Trophoblast cell (in vitro differentiated cells and primary cell): ENCODE measurements at regions not wholly inside any gene's neighbourhood (a gene's known extent, or its start where the extent isn't known, plus 50 kb on each side); places are given as distances from the start of the nearest gene placed in this dataset.

Source experiments
- DNase-seq, 2 donors: peaks; one replicate each; pipeline ENCODE4 v3.0.0-alpha.2; 2016
- H2AFZ ChIP-seq: 2 replicates; pipeline ENCODE4 v1.6.1; 2013; ENCODE audit warnings: low read length, moderate library complexity, mild to moderate bottlenecking; ENCODE audit not compliant: insufficient read depth, poor library complexity
- H2AK5ac ChIP-seq: 2 replicates; pipeline ENCODE4 v1.6.1; 2013; ENCODE audit warnings: mild to moderate bottlenecking, low read length
- H2BK120ac ChIP-seq: 2 replicates; pipeline ENCODE4 v1.6.1; 2013; ENCODE audit warnings: low read length, mild to moderate bottlenecking, moderate library complexity; ENCODE audit not compliant: insufficient read depth, poor library complexity
- H2BK12ac ChIP-seq: 2 replicates; pipeline ENCODE4 v1.6.1; 2013; ENCODE audit warnings: mild to moderate bottlenecking, low read length, moderate library complexity
- H2BK5ac ChIP-seq: 2 replicates; pipeline ENCODE4 v1.6.1; 2013; ENCODE audit warnings: low read length, low read depth, moderate library complexity, mild to moderate bottlenecking; ENCODE audit not compliant: poor library complexity
- H3K14ac ChIP-seq: 2 replicates; pipeline ENCODE4 v1.6.1; 2013; ENCODE audit warnings: mild to moderate bottlenecking, low read length
- H3K18ac ChIP-seq: 2 replicates; pipeline ENCODE4 v1.6.1; 2013; ENCODE audit warnings: mild to moderate bottlenecking, low read length
- H3K23ac ChIP-seq: 2 replicates; pipeline ENCODE4 v1.6.1; 2013; ENCODE audit warnings: low read length
- H3K27ac ChIP-seq: 2 replicates; pipeline ENCODE4 v1.5.1; 2013; ENCODE audit warnings: low read depth, mild to moderate bottlenecking, inconsistent platforms, low read length, moderate library complexity
- H3K27me3 ChIP-seq: 2 replicates; pipeline ENCODE4 v1.6.1; 2013; ENCODE audit warnings: inconsistent platforms, mild to moderate bottlenecking, low read length, moderate library complexity; ENCODE audit not compliant: insufficient read depth
- H3K36me3 ChIP-seq, 2 experiments: 1 replicate in 1 of 2; 2 replicates in 1 of 2; pipeline ENCODE4 v1.6.1; 2013; ENCODE audit warnings: low read length in 2 of 2, mild to moderate bottlenecking in 2 of 2, moderate library complexity in 1 of 2; ENCODE audit not compliant: insufficient read depth in 2 of 2, control insufficient read depth in 1 of 2
- H3K4ac ChIP-seq: 2 replicates; pipeline ENCODE4 v1.6.1; 2013; ENCODE audit warnings: low read depth, mild to moderate bottlenecking, low read length, moderate library complexity
- H3K4me1 ChIP-seq, 2 experiments: 1 replicate in 1 of 2; 2 replicates in 1 of 2; pipeline ENCODE4 v1.6.1; 2013; ENCODE audit warnings: low read length in 2 of 2, mild to moderate bottlenecking in 2 of 2, moderate library complexity in 1 of 2; ENCODE audit not compliant: insufficient read depth in 2 of 2, control insufficient read depth in 1 of 2
- H3K4me2 ChIP-seq: 2 replicates; pipeline ENCODE4 v1.6.1; 2013; ENCODE audit warnings: inconsistent platforms, mild to moderate bottlenecking, low read length, moderate library complexity
- H3K4me3 ChIP-seq: 2 replicates; pipeline ENCODE4 v1.5.1; 2013; ENCODE audit warnings: mild to moderate bottlenecking, low read depth, low read length, inconsistent platforms
- H3K79me1 ChIP-seq: one replicate; pipeline ENCODE4 v1.6.1; 2013; ENCODE audit warnings: low read length
- H3K79me2 ChIP-seq: 2 replicates; pipeline ENCODE4 v1.6.1; 2013; ENCODE audit warnings: low read length, mild to moderate bottlenecking; ENCODE audit not compliant: control insufficient read depth, insufficient read depth, poor library complexity
- H3K9ac ChIP-seq: 2 replicates; pipeline ENCODE4 v1.6.1; 2013; ENCODE audit warnings: mild to moderate bottlenecking, low read length
- H3K9me3 ChIP-seq: 2 replicates; pipeline ENCODE4 v1.6.1; 2013; ENCODE audit warnings: low read depth, mild to moderate bottlenecking, control low read depth, inconsistent platforms, low read length; ENCODE audit not compliant: insufficient read depth
- H4K12ac ChIP-seq: 2 replicates; pipeline ENCODE4 v1.6.1; 2013; ENCODE audit warnings: low read depth, mild to moderate bottlenecking, low read length, moderate library complexity
- H4K8ac ChIP-seq: 2 replicates; pipeline ENCODE4 v1.6.1; 2013; ENCODE audit warnings: low read depth, mild to moderate bottlenecking, low read length, moderate library complexity
- H4K91ac ChIP-seq: one replicate; pipeline ENCODE4 v1.6.1; 2013; ENCODE audit warnings: low read depth, mild to moderate bottlenecking, low read length, moderate library complexity
- WGBS: extraction: QIAGEN DNeasy Blood & Tissue Kit; methylation state at CpG from one replicate; pipeline ENCODE4 v1.1.7; 2013; ENCODE audit warnings: missing lambda C conversion rate; ENCODE audit not compliant: insufficient read length, insufficient coverage; ENCODE audit errors: extremely low coverage; 5-methylcytosine and 5-hydroxymethylcytosine counted together

GRCh38 chr11:37525336-37525735 lies 927.3 kb upstream of the RAG2 start:
- H2BK12ac ChIP-seq, result no peak overlapping the region

DNA sequence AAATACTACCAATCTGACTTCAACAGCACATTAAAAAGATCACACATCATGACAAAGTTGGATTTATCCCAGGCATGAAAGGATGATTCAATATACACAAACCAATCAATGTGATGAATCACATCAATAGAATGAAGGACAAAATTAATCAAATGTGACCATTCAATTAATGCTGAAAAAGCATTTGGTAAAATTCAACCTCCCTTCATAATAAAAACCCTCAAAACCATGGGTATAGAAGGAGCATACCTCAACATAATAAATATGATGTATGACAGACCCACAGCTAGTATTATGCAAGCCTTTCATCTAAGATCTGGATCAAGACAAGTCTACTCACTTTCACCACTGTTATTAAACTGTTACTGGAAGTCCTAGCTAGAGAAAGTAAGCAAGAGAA lies 921.7 kb upstream of the RAG2 start:
- no peaks in the 10 kb centered on the region for H3K9me3 ChIP-seq
- H2BK120ac ChIP-seq, result no peak overlapping the region
- no peak overlapping the region for H2BK5ac ChIP-seq
- H3K14ac ChIP-seq, result no peak overlapping the region
- no peak overlapping the region for H3K4me2 ChIP-seq
- H4K91ac ChIP-seq, result no peak overlapping the region
- no peak for DNase-seq
- no peak overlapping the region for H2AFZ ChIP-seq
- no peaks in the 10 kb centered on the region for H3K79me1 ChIP-seq
- H3K18ac ChIP-seq, result no peak overlapping the region
- H3K9ac ChIP-seq, result no peak overlapping the region
- H3K4me3 ChIP-seq, result no peak overlapping the region
- H3K79me2 ChIP-seq, result no peaks in the 10 kb centered on the region
- H3K27me3 ChIP-seq, result no peaks in the 10 kb centered on the region
- H3K27ac ChIP-seq, result no peak overlapping the region
- no peak overlapping the region for H3K4ac ChIP-seq
- no peak overlapping the region for H2AK5ac ChIP-seq
- no peaks in the 10 kb centered on the region for H3K36me3 ChIP-seq
- H3K4me1 ChIP-seq, result no peaks in the 10 kb centered on the region
- H4K8ac ChIP-seq, result no peak overlapping the region
- no peak overlapping the region for H3K23ac ChIP-seq
- no peak overlapping the region for H2BK12ac ChIP-seq
- H4K12ac ChIP-seq, result no peak overlapping the region

More at GRCh38 chr11:37525336-37525735, 927.3 kb upstream of the RAG2 start:
- H3K36me3 ChIP-seq, result peaks cover 0 to 6% of the 10 kb centered on the region in 2 experiments
- H3K4me2 ChIP-seq, result no peak overlapping the region
- H4K91ac ChIP-seq, result no peak overlapping the region
- no peak overlapping the region for H2BK120ac ChIP-seq
- no peak overlapping the region for H4K8ac ChIP-seq
- H3K4ac ChIP-seq, result no peak overlapping the region
- no peak overlapping the region for H4K12ac ChIP-seq
- H3K4me3 ChIP-seq, result no peak overlapping the region
- H3K27me3 ChIP-seq, result no peaks in the 10 kb centered on the region
- no peaks in the 10 kb centered on the region for H3K79me2 ChIP-seq
- H3K79me1 ChIP-seq, result no peaks in the 10 kb centered on the region
- no peak overlapping the region for H3K14ac ChIP-seq
- no peak overlapping the region for H3K23ac ChIP-seq
- H3K9me3 ChIP-seq, result peaks cover 6% of the 10 kb centered on the region
- H3K27ac ChIP-seq, result no peak overlapping the region
- H3K18ac ChIP-seq, result no peak overlapping the region
- DNase-seq, result no peak
- no peak overlapping the region for H2AFZ ChIP-seq
- H3K4me1 ChIP-seq, result no peaks in the 10 kb centered on the region
- no peak overlapping the region for H3K9ac ChIP-seq
- H2AK5ac ChIP-seq, result no peak overlapping the region
- no peak overlapping the region for H2BK5ac ChIP-seq

GRCh38 chr11:37512156-37512780 lies 914.2 kb upstream of the RAG2 start:
- Histone ChIP-seq H3K9me3 (no peaks in the 10 kb centered on the region), H3K4me2 (no peak overlapping the region), H3K23ac (no peak overlapping the region), H2BK12ac (no peak overlapping the region), H3K27ac (no peak overlapping the region), H3K4me1 (peaks cover 0 to 4% of the 10 kb centered on the region in 2 experiments), H2AK5ac (no peak overlapping the region), H4K91ac (no peak overlapping the region), H2BK5ac (no peak overlapping the region), H2AFZ (no peak overlapping the region), H2BK120ac (no peak overlapping the region), H3K18ac (no peak overlapping the region), H4K12ac (no peak overlapping the region), H3K4me3 (no peak overlapping the region), H3K79me2 (no peaks in the 10 kb centered on the region), H3K36me3 (no peaks in the 10 kb centered on the region), H3K4ac (no peak overlapping the region), H3K27me3 (no peaks in the 10 kb centered on the region), H3K9ac (no peak overlapping the region), H3K14ac (no peak overlapping the region), H3K79me1 (peaks cover 3% of the 10 kb centered on the region), H4K8ac (no peak overlapping the region)
- no peak for DNase-seq
- WGBS, result no CpG with 5 or more reads among the region's 1 CpG

- Histone ChIP-seq H3K79me2 (no peaks in the 10 kb centered on the region), H3K4me3 (no peak overlapping the region), H3K4me2 (no peak overlapping the region), H2BK12ac (no peak overlapping the region), H3K27ac (no peak overlapping the region), H2BK120ac (peak overlapping the region; percentile 72), H2BK5ac (peak overlapping the region; percentile 76), H3K23ac (no peak overlapping the region), H3K18ac (no peak overlapping the region), H3K9ac (no peak overlapping the region), H3K4ac (no peak overlapping the region), H3K36me3 (no peaks in the 10 kb centered on the region), H3K9me3 (no peaks in the 10 kb centered on the region), H3K4me1 (peaks cover 0 to 4% of the 10 kb centered on the region in 2 experiments), H3K79me1 (peaks cover 3% of the 10 kb centered on the region), H2AFZ (peak overlapping the region; percentile 17), H2AK5ac (peak overlapping the region; percentile 7), H4K8ac (peak overlapping the region; percentile 26), H3K27me3 (no peaks in the 10 kb centered on the region), H4K91ac (peak overlapping the region; percentile 62), H3K14ac (no peak overlapping the region), H4K12ac (no peak overlapping the region)
- no CpG with 5 or more reads among the region's 1 CpG for WGBS
- DNase-seq, result peak in 1 of 2 donors; percentile 48
Measured at GRCh38 chr11:37511425-37511933, 913.4 kb upstream of the RAG2 start.
